ENCODE measurements at regions not wholly inside any gene's neighbourhood (a gene's known extent, or its start where the extent isn't known, plus 50 kb on each side); places are given as distances from the start of the nearest gene placed in this dataset.

DNA sequence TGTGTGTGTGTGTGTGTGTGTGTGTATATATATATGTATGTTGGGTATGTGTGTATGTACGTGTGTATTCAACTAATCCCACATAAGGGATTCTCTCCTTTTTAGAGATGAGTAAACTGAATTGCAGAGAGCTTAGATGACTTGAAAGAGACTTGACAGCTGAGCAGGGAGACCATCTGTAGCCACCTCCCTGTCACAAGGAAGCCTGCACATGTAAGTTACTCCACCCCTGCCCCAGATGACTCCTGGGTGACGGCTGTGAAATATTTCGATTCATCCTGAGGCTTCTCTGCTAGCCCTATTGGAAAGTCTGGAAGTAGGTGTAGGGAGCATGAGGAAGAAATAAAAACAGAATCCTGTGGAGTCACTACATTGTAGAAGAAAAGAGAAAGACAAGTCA, 480.4 kb downstream of the FOXO1 start:
- intact Hi-C loops (cut with DNase I): no loop called here
- no peak for DNase-seq
- peak overlapping the region in 1 of 10 donors; percentile 70 for H3K27ac ChIP-seq

DNA sequence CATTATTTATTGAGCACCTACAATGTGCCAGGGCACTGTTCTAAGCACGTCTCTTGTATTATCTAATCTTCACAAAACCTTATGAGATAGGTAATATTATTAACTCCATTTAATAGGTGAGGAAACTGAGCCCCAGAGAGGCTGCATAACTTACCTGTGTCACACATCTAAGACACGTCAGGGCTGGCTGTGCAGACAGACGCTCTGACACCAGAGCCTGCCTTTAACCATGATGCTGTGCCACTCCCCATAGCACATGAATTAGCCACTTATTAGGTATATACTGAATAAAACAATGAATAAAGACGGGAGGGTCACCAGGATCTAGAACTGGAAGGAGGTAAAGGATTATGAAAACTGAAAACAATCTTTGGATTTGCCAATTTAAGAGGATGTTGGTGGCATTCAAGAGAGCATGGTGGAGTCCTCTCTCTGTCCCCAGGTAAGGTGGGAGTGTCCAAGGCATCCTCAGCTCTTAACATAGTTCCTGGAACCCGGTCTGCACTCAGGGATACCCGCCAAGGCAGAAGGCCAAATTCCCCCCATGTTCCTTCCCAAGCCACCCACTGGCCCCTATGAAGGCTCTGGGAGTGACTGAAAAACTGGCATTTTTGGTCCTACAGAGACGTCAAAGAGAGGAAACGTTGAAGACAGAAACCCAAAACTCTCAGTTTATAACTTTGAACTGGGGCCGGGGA, 479.7 kb downstream of the FOXO1 start:
- Histone ChIP-seq H3K27ac (peak overlapping the region in 1 of 10 donors; percentile 70), H3K4me1 (peaks cover 14 to 29% (median 22%) of the 10 kb centered on the region in 9 donors), H3K9me3 (no peaks in the 10 kb centered on the region), H3K36me3 (no peaks in the 10 kb centered on the region), H3K4me3 (no peak overlapping the region), H3K27me3 (no peaks in the 10 kb centered on the region)
- no peak for ATAC-seq
- 86 to 92% methylated on average over 9 of the region's 9 CpGs for WGBS, 2 donors
- TF ChIP-seq, protein P1, sequence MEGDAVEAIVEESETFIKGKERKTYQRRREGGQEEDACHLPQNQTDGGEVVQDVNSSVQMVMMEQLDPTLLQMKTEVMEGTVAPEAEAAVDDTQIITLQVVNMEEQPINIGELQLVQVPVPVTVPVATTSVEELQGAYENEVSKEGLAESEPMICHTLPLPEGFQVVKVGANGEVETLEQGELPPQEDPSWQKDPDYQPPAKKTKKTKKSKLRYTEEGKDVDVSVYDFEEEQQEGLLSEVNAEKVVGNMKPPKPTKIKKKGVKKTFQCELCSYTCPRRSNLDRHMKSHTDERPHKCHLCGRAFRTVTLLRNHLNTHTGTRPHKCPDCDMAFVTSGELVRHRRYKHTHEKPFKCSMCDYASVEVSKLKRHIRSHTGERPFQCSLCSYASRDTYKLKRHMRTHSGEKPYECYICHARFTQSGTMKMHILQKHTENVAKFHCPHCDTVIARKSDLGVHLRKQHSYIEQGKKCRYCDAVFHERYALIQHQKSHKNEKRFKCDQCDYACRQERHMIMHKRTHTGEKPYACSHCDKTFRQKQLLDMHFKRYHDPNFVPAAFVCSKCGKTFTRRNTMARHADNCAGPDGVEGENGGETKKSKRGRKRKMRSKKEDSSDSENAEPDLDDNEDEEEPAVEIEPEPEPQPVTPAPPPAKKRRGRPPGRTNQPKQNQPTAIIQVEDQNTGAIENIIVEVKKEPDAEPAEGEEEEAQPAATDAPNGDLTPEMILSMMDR (IDR thresholded peaks at IDR 0.05): no peak
- intact Hi-C loops (cut with DNase I): no loop called here
- no peak for DNase-seq

More for the DNA sequence above, 480.4 kb downstream of the FOXO1 start:
- H3K4me3 ChIP-seq: no peak overlapping the region
- H3K4me1 ChIP-seq: peaks cover 6 to 21% (median 15%) of the 10 kb centered on the region in 9 donors
- H3K36me3 ChIP-seq: no peaks in the 10 kb centered on the region
- 62 to 77% methylated on average over 3 of the region's 3 CpGs for WGBS, 2 donors
- ATAC-seq: no peak
- TF ChIP-seq, protein P1 (IDR thresholded peaks at IDR 0.05): no peak
- H3K9me3 ChIP-seq: no peaks in the 10 kb centered on the region
- H3K27me3 ChIP-seq: no peaks in the 10 kb centered on the region

DNA sequence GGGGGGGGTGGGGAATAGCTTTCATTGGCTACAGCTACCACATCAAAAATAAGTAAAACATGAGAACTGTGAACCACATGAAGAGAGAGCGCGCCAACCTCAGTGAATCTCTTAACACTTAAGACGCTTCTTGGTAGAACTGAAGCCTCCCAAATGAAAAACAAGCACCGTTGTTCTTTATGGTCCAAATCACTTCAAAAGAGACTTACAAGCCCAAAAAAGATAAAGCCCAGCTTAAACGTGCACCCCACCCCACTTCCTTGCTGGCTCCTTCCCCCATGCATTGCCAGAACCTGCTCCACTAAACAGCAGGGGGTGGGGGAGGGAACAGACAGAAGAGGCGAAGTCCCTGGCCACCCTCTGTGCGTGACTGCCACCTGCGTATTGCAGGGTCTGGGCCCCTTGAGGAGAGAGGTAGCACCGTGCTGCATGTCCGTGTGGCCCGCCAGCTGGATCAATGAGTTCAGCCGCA, 479.1 kb downstream of the FOXO1 start:
- no peaks in the 10 kb centered on the region for H3K9me3 ChIP-seq
- peak overlapping the region in 1 of 10 donors; percentile 72 for H3K27ac ChIP-seq
- H3K36me3 ChIP-seq: no peaks in the 10 kb centered on the region
- TF ChIP-seq, protein P1 (IDR thresholded peaks at IDR 0.05): no peak
- DNase-seq: no peak
- no peaks in the 10 kb centered on the region for H3K27me3 ChIP-seq
- 90 to 93% methylated on average over 12 of the region's 12 CpGs for WGBS, 2 donors
- no peak overlapping the region for H3K4me3 ChIP-seq
- peaks cover 18 to 35% (median 28%) of the 10 kb centered on the region in 9 donors for H3K4me1 ChIP-seq
- no peak for ATAC-seq
- intact Hi-C loops (cut with DNase I): no loop called here

DNA sequence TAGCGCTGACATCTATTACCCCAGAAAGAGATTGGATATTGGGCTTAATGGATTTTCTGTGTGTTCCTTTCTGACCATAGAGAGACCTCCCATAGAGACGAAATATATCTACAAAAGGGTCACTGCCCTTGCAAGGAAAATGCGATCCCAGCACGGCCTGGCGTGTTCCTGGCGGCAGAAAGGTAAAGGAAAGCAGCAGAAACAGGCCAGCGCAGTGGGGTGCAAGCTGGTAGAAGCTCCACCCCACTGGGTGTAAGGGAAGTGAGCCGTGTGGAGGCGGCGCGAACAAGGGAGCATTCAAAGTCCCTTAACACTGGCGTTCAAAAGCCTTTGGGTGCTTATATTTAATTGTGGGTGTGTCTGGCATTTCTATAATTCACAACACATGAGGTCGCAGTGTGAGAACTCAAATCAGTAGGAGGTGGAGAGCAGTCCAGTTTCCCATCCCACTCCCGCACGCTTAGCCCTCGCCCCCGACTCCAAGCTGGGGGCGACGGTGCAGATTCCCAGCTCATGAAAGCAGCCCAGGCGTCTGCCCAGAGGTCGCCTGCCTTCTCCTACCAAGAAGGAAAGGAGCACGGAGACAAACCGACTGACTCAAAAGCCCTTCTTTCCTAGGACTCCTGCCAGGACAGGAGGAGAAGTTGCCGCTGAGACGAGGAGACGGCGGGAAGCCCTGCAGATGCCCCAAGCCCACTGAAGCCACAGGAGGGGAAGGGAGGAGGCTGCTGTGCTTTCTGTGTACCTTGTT, 478.4 kb downstream of the FOXO1 start:
- ATAC-seq: no peak
- Histone ChIP-seq H3K27ac (peak overlapping the region in 1 of 10 donors; percentile 72), H3K4me1 (peaks cover 20 to 41% (median 35%) of the 10 kb centered on the region in 9 donors), H3K4me3 (no peak overlapping the region), H3K27me3 (no peaks in the 10 kb centered on the region), H3K36me3 (no peaks in the 10 kb centered on the region), H3K9me3 (no peaks in the 10 kb centered on the region)
- intact Hi-C loops (cut with DNase I): no loop called here
- DNase-seq: no peak
- TF ChIP-seq, protein P1 (IDR thresholded peaks at IDR 0.05): no peak
- WGBS, 2 donors: 88 to 89% methylated on average over 27 of the region's 27 CpGs

All from heart right ventricle (tissue), 16 donors.